GM12864 (cell line): ENCODE measurements at regions not wholly inside any gene's neighbourhood (a gene's known extent, or its start where the extent isn't known, plus 50 kb on each side); places are given as distances from the start of the nearest gene placed in this dataset.

Experiments used
- DNase-seq: peaks from one replicate; pipeline ENCODE4 v3.0.0-alpha.2; 2011; ENCODE audit warnings: low read depth
- H3K4me3 ChIP-seq: 2 replicates; pipeline ENCODE4 v1.5.1; 2011; ENCODE audit warnings: mild to moderate bottlenecking, low read depth, low read length, control low read depth
- TF ChIP-seq, protein P1 (sequence below): IDR thresholded peaks from 2 replicates; pipeline ENCODE4 v1.5.1; 2011; ENCODE audit warnings: low read depth, mild to moderate bottlenecking, moderate library complexity, low read length, control low read depth, inconsistent platforms; ENCODE audit errors: missing control alignments

DNA sequence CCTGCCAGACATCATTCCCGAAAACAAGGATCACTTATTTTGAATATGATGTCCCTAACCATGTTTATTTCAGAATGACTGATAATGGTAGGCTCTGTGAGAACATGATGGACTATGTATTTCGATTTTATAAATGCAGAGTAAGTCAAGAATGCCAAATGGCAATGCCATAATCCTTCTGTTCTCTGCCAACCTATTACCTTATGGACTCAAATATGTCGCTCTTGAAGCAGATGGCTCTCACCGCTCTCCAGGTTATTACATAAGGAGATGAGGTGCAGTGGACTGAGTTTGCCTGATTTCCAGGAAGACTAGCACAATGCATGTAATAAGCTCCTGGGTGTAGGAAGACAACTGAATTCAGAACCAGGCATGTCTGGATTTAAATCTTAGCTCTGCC is 227.2 kb downstream of the BTG1 start:
- TF ChIP-seq, protein P1, sequence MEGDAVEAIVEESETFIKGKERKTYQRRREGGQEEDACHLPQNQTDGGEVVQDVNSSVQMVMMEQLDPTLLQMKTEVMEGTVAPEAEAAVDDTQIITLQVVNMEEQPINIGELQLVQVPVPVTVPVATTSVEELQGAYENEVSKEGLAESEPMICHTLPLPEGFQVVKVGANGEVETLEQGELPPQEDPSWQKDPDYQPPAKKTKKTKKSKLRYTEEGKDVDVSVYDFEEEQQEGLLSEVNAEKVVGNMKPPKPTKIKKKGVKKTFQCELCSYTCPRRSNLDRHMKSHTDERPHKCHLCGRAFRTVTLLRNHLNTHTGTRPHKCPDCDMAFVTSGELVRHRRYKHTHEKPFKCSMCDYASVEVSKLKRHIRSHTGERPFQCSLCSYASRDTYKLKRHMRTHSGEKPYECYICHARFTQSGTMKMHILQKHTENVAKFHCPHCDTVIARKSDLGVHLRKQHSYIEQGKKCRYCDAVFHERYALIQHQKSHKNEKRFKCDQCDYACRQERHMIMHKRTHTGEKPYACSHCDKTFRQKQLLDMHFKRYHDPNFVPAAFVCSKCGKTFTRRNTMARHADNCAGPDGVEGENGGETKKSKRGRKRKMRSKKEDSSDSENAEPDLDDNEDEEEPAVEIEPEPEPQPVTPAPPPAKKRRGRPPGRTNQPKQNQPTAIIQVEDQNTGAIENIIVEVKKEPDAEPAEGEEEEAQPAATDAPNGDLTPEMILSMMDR = no peak
- H3K4me3 ChIP-seq = no peak overlapping the region
- DNase-seq = no peak

DNA sequence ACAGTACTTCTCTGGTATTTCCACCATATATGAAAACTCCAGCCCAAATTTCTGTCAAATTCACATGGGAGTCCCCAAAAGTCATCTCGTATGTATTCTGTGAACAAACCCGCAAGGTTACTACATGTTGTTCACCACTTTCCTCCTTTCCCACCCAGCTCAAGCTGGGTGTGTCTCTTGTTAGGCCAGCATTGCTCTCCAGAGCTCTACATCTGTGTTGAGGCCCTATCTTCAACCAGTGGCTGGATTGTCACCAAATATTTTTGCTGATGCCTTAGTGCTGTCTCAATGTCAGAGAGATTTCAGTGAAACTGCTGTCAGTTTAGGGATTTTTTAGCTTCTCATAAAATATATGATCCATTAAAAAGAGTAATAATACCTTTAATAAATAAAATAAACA is 230.9 kb downstream of the BTG1 start:
- TF ChIP-seq, protein P1 = no peak
- no peak overlapping the region for H3K4me3 ChIP-seq
- DNase-seq = no peak

DNA sequence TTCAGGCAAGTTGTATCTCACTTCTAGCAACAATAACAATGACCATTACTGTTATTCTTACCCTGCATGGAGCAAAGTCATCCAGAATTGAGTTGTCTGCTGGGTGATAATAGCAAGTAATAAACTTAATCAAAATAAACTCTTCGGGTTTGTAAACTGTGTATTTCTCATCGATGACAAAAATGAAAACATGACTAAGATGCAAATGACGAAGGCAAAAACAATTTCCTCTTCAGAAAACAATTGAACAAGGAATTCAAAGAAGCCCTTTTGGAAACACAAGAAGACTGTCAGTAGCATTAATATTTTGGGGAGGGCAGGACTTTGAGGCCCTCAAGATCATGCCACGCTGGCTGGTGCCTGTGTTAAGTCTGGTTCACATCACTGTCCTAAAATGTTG is 232.0 kb downstream of the BTG1 start:
- TF ChIP-seq, protein P1 = no peak
- no peak for DNase-seq
- no peak overlapping the region for H3K4me3 ChIP-seq

DNA sequence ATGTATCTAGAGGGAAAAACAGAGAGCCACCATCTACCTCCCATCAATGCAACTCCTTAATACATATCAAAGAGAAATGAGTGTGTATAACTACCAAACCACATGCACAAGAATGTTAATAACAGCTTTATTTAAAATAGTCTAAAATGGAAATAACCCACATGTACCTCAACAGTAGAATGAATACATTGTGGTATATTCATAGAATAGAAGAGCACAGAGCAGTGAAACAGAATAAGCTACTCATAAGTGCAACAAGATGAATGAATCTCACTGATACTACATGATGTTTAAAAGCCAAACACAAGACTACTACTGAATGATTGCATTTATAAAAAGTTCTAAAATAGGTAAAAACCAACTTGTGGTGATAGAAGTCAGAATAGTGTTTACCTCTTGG is 232.5 kb downstream of the BTG1 start:
- no peak for DNase-seq
- TF ChIP-seq, protein P1 = no peak
- H3K4me3 ChIP-seq = no peak overlapping the region

DNA sequence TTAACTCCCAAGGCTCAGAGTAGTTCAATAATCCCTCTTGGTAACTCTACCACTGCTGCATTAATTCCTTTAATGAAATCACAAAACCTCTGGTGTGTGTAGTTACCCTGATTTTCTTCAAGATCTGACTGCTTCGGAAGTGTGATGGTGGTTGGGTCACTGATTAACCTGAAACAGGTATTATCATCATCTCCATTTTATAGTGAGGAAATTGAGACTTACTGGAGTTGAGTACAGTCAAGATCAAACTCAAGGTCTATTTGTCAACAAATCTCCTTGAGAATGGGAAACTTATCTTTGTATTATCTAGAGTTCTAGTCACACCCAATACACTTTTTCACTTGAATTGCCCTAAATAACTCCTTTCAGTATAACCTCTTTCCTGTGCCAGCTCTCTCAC is 233.5 kb downstream of the BTG1 start:
- no peak overlapping the region for H3K4me3 ChIP-seq
- TF ChIP-seq, protein P1 = no peak
- DNase-seq = no peak

DNA sequence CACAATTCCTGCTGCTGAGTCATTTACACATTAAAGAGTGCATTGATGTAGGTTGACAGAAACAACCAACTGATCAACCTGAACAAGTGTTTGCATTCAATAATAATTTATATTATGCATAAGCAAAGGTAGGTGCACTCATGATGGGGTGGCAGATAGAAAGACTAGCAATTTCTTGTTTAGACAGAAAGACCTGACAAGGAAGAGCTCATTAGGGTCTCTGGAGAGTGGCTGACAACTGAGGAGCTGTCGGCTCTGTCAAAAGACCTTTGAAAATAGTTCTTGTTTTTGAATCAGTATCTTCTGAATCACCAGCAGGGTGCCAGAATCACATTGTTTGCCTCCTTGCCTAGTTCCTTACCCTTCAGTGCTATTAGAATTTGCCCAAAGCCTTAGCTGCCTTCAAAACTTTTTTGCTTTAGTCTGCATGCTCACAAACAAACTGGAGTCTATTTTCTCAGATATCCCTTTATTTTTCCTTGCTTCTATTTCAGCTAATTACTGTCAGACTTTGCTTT is 234.7 kb downstream of the BTG1 start:
- no peak for DNase-seq
- H3K4me3 ChIP-seq = no peak overlapping the region

More for the DNA sequence above, 234.7 kb downstream of the BTG1 start:
- TF ChIP-seq, protein P1 = peak; percentile 1
